Esophagus (tissue), 2 donors: ENCODE measurements at regions not wholly inside any gene's neighbourhood (a gene's known extent, or its start where the extent isn't known, plus 50 kb on each side); places are given as distances from the start of the nearest gene placed in this dataset.

Experiments used
- H3K27ac ChIP-seq, 2 donors: one replicate each; pipeline ENCODE4 v1.5.1; 2013; ENCODE audit warnings: low read depth in 2 of 2, mild to moderate bottlenecking in 2 of 2, inconsistent platforms in 1 of 2, low read length in 1 of 2, moderate library complexity in 1 of 2
- H3K27me3 ChIP-seq, 2 donors: one replicate each; pipeline ENCODE4 v1.6.1; 2013; ENCODE audit warnings: low read length in 2 of 2, control low read depth in 1 of 2, mild to moderate bottlenecking in 1 of 2; ENCODE audit not compliant: insufficient read depth in 2 of 2, control insufficient read depth in 1 of 2
- H3K36me3 ChIP-seq, 2 donors: one replicate each; pipeline ENCODE4 v1.6.1; 2013; ENCODE audit warnings: low read length in 1 of 2; ENCODE audit not compliant: control insufficient read depth in 2 of 2, insufficient read depth in 2 of 2
- H3K4me1 ChIP-seq, 2 donors: one replicate each; pipeline ENCODE4 v1.6.1; 2013; ENCODE audit warnings: low read length in 1 of 2; ENCODE audit not compliant: control insufficient read depth in 2 of 2, insufficient read depth in 2 of 2
- H3K4me3 ChIP-seq, 2 donors: one replicate each; pipeline ENCODE4 v1.5.1; 2013; ENCODE audit warnings: low read length in 2 of 2, mild to moderate bottlenecking in 2 of 2, low read depth in 1 of 2, moderate library complexity in 1 of 2
- H3K9me3 ChIP-seq, 2 donors: one replicate each; pipeline ENCODE4 v1.6.1; 2013; ENCODE audit warnings: mild to moderate bottlenecking in 2 of 2, low read depth in 1 of 2, low read length in 1 of 2, moderate library complexity in 1 of 2; ENCODE audit not compliant: control insufficient read depth in 2 of 2, insufficient read depth in 1 of 2
- WGBS, 2 donors: extraction: QIAGEN DNeasy Blood & Tissue Kit; methylation state at CpG; one replicate each; pipeline ENCODE4 v1.1.7; 2013; 5-methylcytosine and 5-hydroxymethylcytosine counted together
- donor health status: healthy with polysubstance abuse.
- donor health status: Bipolar disorder and iron deficiency.

DNA sequence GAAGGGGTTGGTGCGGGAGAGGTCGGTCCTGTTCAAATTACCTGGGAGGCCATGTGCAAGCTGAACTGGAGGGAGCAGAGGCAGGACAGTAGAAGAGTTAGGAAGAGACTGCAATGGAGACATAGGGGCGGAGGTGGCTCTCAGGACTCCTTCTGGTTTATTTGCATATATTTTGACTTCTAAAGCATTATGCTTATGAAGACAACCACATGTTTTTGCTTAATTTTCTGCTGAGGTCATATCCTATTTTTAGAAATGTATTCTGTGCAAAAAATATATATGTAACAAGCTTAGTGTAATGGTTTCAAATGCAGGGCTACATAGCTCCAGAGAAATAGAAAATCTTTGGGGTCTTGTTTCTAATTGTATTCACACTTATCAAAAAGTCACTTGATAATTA is 137.0 kb upstream of the MDM1 start:
- Histone ChIP-seq H3K4me3 (no peak overlapping the region), H3K27me3 (no peaks in the 10 kb centered on the region), H3K36me3 (no peaks in the 10 kb centered on the region), H3K27ac (no peak overlapping the region), H3K9me3 (no peaks in the 10 kb centered on the region), H3K4me1 (no peaks in the 10 kb centered on the region)
- 87 to 96% methylated on average over 3 of the region's 3 CpGs for WGBS, 2 donors

DNA sequence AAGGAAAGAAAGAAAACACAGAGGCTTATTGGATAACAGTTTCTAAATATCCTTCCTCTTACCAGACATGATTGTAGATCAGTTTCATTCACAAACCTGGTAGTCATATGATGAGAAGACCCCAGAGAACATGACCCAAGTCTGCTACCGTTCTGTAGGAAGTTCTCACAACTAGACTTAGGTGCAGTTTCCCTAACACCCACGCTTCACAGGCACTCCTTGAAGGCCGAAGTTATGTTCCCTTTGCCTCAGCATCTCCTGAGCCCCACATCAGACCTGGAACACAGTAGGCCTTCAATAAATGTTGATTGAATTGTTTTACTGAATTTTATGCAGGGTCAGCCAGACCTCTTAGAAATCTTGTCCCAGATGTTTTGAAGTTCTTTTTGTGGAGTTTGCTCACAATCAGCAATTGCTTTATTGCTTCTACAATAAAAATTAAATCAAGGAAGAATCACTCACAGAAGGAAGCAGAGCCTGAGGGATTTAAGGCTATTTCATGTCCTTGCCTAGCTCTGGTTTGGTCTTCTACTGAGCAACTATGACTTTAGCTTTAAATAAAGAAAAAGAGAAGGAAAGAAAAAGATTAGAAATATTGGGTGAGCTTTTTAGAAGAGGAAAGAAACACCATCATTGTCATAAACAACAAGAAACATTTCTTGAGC is 138.6 kb upstream of the MDM1 start:
- Histone ChIP-seq H3K4me1 (no peaks in the 10 kb centered on the region), H3K36me3 (no peaks in the 10 kb centered on the region), H3K27me3 (no peaks in the 10 kb centered on the region), H3K4me3 (no peak overlapping the region), H3K27ac (no peak overlapping the region), H3K9me3 (no peaks in the 10 kb centered on the region)
- WGBS, 2 donors = 79 to 88% methylated on average over 3 of the region's 3 CpGs

DNA sequence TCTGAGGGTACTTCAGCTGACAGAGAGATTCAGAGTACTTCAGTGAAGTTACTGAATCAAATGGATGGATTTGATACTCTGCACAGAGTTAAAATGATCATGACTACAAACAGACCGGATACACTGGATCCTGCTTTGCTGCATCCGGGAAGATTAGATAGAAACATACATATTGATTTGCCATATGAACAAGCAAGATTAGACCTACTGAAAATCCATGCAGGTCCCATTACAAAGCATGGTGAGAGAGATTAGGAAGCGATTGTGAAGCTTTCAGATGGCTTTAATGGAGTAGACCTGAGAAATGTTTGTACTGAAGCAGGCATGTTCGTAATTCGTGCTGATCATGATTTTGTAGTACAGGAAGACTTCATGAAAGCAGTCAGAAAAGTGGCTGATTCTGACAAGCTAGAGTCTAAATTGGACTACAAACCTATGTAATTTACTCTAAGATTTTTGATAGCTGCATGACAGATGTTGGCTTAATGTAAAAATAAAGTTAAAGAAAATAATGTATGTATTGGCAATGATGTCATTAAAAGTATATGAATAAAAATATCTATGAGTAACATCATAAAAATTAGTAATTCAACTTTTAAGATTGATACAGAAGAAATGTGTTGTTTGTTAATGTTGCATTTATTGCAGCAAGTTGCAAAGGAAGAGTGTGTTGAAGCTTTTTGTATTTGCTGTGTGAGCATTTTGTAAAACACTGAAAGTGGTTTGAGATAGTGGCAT is 136.1 kb upstream of the RAP1B start:
- Histone ChIP-seq H3K9me3 (no peaks in the 10 kb centered on the region), H3K27ac (no peak overlapping the region), H3K4me3 (no peak overlapping the region), H3K4me1 (no peaks in the 10 kb centered on the region), H3K27me3 (no peaks in the 10 kb centered on the region), H3K36me3 (no peaks in the 10 kb centered on the region)
- 91 to 96% methylated on average over 5 of the region's 5 CpGs for whole genome bisulfite sequencing, 2 donors

DNA sequence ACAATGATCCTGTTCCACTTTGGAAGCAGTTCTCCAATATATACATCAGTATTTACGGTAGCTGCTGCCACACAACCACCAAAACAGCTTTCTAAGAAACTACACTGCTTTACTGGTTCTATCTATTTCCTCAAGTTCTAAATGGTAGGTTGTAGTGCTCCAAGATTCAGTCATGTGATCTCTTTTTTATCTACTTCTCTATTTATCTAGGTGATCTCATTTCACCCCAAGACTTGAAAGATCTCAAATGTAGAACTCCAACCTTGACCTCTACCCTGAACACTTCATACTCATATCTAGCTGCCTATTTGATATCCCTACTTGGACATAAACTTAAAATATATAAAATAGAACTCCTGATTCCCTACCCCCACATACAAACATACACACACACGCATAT is 133.9 kb upstream of the RAP1B start:
- Histone ChIP-seq H3K36me3 (no peaks in the 10 kb centered on the region), H3K4me3 (no peak overlapping the region), H3K27me3 (no peaks in the 10 kb centered on the region), H3K9me3 (no peaks in the 10 kb centered on the region), H3K4me1 (no peaks in the 10 kb centered on the region), H3K27ac (no peak overlapping the region)
- 95 to 100% methylated on average over 2 of the region's 2 CpGs for WGBS, 2 donors

DNA sequence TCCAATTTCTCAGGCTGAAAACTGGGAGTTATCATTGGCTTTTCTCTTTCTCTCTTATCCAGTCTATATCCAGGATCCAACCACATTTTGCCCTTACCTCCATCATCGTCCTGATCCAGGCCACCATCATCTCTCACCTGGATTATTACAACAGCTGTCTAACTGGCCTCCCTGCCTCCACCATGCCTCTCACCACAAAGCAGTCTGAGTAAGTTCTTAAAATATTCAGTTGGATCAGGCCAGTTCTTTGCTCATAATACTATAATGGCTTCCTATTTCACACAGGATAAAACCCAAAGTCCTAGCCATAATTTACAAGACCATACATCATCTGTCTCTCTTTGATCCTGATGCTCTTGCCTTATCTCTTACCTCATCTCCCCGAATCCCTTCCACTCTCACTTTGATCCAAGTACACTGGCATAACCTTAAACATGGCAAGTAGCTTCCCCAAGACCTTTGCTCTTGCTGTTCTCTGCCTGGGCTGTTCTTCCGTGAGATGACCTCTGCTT is 133.4 kb upstream of the RAP1B start:
- Histone ChIP-seq H3K4me3 (no peak overlapping the region), H3K9me3 (no peaks in the 10 kb centered on the region), H3K36me3 (no peaks in the 10 kb centered on the region), H3K27me3 (no peaks in the 10 kb centered on the region), H3K27ac (no peak overlapping the region), H3K4me1 (no peaks in the 10 kb centered on the region)
- WGBS, 2 donors = 90 to 91% methylated on average over 3 of the region's 3 CpGs

DNA sequence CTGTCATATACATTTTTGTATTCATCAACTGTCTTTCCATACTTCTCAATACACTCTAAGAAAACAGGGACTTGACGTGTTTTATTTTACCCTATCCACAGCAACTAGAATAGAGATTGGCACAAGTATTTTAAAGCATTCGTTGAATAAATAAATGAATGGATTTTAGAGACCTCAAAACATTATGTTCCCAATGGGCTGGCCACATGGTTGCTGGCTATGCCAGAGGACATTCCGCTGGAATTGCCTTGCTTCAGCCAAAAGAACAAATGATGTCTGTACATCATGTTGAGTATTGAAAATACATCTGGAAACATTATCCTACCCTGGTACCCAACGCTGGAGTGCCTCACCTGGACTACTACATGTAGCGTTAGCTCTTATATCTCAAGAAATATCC is 132.8 kb upstream of the RAP1B start:
- no peaks in the 10 kb centered on the region for H3K27me3 ChIP-seq
- no peak overlapping the region for H3K27ac ChIP-seq
- no peaks in the 10 kb centered on the region for H3K4me1 ChIP-seq
- WGBS, 2 donors = 88 to 90% methylated on average over 5 of the region's 5 CpGs
- H3K4me3 ChIP-seq = no peak overlapping the region
- no peaks in the 10 kb centered on the region for H3K36me3 ChIP-seq
- H3K9me3 ChIP-seq = no peaks in the 10 kb centered on the region

DNA sequence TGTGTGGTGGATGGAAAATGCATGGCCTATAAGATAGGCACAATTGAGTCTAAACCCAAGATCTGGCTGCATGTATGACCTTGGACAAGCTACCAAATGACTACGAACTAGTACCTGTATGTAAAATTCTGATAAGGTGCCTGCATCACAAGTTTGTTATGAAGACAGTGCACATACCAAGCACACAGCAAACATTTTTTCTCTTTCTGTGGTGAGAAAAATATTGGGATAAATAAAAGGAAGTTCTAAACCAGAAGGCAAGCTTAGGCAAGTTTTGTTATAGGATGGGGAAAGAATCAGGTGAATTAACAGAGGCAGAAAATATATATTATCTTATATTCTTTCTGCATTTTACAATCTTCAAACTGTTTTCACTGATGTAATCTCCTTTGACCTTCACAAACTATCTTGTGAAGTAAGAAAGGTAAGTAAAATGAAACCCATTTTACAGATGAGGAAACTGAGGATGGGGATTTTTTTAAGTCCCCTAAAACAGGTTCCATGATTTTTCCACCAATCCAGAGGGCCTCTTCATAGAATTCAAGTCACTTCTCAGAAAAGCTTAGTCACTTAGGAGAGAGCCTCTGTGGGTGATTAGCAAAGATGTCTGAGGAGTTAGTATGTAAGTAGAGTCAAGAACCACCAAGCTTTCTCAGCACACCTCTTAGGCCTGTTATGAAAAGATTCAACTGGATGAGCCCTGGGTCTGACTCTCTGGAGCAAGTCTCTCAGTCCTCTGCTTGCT is 132.0 kb upstream of the RAP1B start:
- H3K36me3 ChIP-seq = no peaks in the 10 kb centered on the region
- H3K27ac ChIP-seq = no peak overlapping the region
- no peaks in the 10 kb centered on the region for H3K9me3 ChIP-seq
- no peaks in the 10 kb centered on the region for H3K27me3 ChIP-seq
- H3K4me3 ChIP-seq = no peak overlapping the region
- H3K4me1 ChIP-seq = no peaks in the 10 kb centered on the region
- WGBS, 2 donors = 88 to 93% methylated on average over 1 of the region's 1 CpG

DNA sequence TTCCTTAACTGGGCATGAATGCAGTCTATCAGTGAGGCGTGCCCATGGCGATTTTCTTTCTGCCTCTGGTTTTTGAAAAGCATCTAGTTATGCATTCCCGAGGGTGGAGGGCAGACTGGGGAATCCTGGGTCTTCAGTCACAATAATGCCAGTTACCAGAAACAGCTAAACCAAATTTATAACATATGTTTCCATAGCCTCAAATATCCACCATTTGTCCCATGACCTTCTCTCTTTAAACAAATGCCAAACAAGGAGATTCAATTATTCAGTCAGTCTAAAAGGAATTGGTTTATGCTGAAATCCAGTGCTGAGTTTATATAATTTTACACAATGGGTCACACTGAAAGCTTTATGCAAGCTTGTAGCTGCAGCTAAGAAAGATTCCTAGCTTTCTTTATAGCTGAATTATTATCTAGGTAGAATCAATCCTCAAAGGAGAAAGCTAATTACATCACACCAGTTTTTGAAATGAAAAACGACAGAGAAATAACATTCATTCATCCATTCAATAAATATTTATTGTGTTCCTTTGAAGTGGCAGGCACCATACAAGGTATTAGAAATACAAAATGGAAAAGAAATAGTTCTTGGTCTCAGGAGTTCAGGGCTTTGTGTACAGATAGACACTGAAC is 131.3 kb upstream of the RAP1B start:
- Histone ChIP-seq H3K36me3 (no peaks in the 10 kb centered on the region), H3K9me3 (no peaks in the 10 kb centered on the region), H3K27me3 (no peaks in the 10 kb centered on the region), H3K27ac (no peak overlapping the region), H3K4me3 (no peak overlapping the region), H3K4me1 (no peaks in the 10 kb centered on the region)
- WGBS, 2 donors = 45 to 56% methylated on average over 4 of the region's 4 CpGs

DNA sequence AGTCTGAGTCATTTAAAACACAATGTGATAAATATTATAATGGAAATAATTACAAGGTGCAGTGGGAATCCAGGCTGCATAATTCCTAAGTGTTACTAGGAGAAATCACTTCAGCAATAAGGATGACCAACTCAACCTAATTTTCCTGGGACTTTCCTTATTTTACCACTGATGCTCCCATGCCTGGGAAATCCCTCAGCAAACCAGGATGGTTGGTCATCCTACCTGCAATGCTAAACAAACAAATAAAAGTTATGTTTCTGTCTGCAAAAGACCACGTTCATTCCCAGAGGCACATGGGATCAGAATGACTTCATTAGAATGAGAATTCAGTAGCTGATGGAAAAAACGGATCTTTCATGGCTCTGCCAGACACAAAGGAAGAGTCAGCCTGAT is 130.8 kb upstream of the RAP1B start:
- no peaks in the 10 kb centered on the region for H3K27me3 ChIP-seq
- 41 to 49% methylated on average over 2 of the region's 2 CpGs for WGBS, 2 donors
- H3K9me3 ChIP-seq = no peaks in the 10 kb centered on the region
- no peaks in the 10 kb centered on the region for H3K36me3 ChIP-seq
- H3K4me3 ChIP-seq = no peak overlapping the region
- H3K27ac ChIP-seq = peak overlapping the region in 1 of 2 donors; percentile 10
- no peaks in the 10 kb centered on the region for H3K4me1 ChIP-seq
